ENCODE measurements at regions not wholly inside any gene's neighbourhood (a gene's known extent, or its start where the extent isn't known, plus 50 kb on each side); places are given as distances from the start of the nearest gene placed in this dataset.

DNA sequence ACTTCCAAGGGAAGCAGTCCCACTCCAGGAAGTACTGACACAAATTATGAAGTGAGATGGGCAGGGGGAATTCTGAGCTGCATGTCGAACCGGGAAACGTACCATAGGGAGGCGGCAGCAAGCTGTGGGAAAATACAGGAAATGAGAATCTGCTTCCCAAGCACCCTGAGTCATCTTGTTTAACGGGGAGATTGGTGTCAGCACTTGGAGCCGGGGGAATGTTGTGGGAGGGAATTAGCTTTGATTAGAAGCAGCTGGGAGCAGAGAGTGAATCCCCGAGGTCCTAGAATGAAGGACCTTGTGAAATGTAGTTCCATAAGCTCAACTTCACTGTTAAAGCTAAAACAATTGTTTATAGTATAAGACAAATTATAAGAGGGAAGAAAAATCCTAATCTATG lies 141.4 kb upstream of the PRKCQ start:
- TF ChIP-seq, protein P1, sequence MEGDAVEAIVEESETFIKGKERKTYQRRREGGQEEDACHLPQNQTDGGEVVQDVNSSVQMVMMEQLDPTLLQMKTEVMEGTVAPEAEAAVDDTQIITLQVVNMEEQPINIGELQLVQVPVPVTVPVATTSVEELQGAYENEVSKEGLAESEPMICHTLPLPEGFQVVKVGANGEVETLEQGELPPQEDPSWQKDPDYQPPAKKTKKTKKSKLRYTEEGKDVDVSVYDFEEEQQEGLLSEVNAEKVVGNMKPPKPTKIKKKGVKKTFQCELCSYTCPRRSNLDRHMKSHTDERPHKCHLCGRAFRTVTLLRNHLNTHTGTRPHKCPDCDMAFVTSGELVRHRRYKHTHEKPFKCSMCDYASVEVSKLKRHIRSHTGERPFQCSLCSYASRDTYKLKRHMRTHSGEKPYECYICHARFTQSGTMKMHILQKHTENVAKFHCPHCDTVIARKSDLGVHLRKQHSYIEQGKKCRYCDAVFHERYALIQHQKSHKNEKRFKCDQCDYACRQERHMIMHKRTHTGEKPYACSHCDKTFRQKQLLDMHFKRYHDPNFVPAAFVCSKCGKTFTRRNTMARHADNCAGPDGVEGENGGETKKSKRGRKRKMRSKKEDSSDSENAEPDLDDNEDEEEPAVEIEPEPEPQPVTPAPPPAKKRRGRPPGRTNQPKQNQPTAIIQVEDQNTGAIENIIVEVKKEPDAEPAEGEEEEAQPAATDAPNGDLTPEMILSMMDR (IDR thresholded peaks at IDR 0.05), result no peak
- TF ChIP-seq EP300 (IDR thresholded peaks at IDR 0.05), result no peak
